Lower lobe of right lung (tissue), 2 donors: ENCODE measurements at regions not wholly inside any gene's neighbourhood (a gene's known extent, or its start where the extent isn't known, plus 50 kb on each side); places are given as distances from the start of the nearest gene placed in this dataset.
"Not testable (repeated sequence)": the region's sequence is repeated elsewhere in the genome, so short reads cannot be mapped to it uniquely, and the experiment has no call there.

Experiments
- ATAC-seq, 2 donors: fragments of 200-7000 bp; cut with Tn5 transposase; one replicate each; pipeline ENCODE4 v1.9.1; 2020 to 2022; ENCODE audit warnings: mild to moderate bottlenecking in 2 of 2, moderate library complexity in 2 of 2
- DNase-seq: peaks from one replicate; pipeline ENCODE4 v3.0.0-alpha.2; 2020
- H3K27ac ChIP-seq: fragments of 200-600 bp; one replicate; pipeline ENCODE4 v1.8.0; 2022
- H3K27me3 ChIP-seq: fragments of 200-600 bp; one replicate; pipeline ENCODE4 v1.8.0; 2022; ENCODE audit warnings: low read depth
- H3K36me3 ChIP-seq: fragments of 200-600 bp; one replicate; pipeline ENCODE4 v1.8.0; 2022; ENCODE audit warnings: mild to moderate bottlenecking
- H3K4me1 ChIP-seq: fragments of 200-600 bp; one replicate; pipeline ENCODE4 v1.8.0; 2022
- H3K4me3 ChIP-seq: fragments of 200-600 bp; one replicate; pipeline ENCODE4 v1.8.0; 2022; ENCODE audit warnings: mild to moderate bottlenecking
- H3K9me3 ChIP-seq: fragments of 200-600 bp; one replicate; pipeline ENCODE4 v1.8.0; 2022
- intact Hi-C: fragments of 100-400 bp; cut with DNase I; formaldehyde crosslinking; loops from one replicate; pipeline ENCODE4 v1.11.0; 2022
- TF ChIP-seq, protein P1 (sequence below): fragments of 200-600 bp; IDR thresholded peaks from one replicate; pipeline ENCODE4 v1.8.0; 2022; ENCODE audit warnings: antibody characterized with exemption, mild to moderate bottlenecking
- donor health status: DM: no; HTN: yes; CAD: no; lungs with severe emphysema.

DNA sequence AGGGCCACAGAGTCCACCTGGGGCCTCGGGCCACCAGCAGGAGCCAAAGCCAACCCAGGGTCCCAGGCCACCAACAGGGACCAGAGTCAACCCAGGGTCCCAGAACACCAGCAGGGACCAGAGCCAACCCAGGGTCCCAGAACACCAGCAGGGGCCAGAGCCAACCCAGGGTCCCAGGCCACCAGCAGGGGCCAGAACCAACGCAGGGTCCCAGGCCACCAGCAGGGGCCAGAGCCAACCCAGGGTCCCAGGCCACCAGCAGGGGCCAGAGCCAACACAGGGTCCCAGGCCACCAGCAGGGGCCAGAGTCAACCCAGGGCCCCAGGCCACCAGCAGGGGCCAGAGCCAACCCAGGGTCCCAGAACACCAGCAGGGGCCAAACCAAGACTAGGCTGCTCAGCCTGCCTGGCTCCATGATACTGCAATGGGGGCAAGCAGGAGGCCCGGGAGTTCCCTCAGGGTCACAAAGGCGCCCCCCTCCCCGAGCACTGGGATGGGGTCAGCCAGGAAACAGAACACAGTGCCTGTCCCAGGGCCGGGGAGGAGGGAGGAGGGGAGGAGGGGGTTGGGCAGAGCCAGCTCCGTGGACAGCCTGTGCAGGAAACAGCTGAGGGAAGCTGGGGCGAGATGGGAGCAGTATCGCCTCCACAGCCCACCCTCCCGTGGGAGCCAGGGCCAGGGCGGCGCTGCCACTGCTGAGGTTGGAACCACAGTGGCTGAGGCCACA, 62.0 kb upstream of the PRR5 start:
- H3K27ac ChIP-seq: peak overlapping the region; percentile 65

DNA sequence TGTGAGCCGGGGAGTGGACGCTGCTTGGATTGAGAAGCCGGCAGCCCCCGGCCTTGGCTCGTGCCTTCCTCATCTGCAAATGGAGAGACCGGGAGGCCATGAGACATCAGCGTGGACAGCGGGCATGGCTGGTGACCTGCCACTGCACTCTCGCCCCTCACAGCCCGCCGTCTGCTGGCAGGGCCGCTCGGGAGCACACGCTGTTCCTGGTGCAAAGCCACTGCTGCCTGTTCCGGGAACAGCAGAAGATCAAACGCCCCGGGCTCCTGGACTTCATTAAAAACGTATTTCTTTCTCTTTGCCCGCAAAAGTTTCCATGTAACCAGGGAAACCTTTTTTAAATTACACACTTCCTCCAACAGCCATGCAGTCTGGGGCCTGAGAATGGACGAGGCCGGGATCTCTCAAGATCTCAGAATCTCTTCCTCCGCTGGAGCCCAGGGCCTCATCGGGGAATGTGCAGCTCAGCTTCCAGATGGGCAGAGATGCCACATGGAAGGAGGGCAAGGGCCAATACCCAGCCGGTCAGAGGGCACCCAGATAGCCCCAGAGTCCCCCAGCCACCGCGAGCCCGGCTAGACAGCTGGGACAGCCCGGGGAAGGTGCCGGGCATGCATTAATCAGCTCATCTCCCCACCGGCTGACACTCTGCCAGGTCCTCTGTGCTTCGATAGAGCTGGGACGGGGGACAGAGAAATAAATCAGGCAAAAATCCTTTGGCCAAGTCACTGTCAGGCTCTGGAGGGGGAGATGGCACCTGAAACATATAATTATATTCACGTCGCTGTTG, 62.8 kb upstream of the PRR5 start:
- intact Hi-C loops: no loop called here
- TF ChIP-seq, protein P1, sequence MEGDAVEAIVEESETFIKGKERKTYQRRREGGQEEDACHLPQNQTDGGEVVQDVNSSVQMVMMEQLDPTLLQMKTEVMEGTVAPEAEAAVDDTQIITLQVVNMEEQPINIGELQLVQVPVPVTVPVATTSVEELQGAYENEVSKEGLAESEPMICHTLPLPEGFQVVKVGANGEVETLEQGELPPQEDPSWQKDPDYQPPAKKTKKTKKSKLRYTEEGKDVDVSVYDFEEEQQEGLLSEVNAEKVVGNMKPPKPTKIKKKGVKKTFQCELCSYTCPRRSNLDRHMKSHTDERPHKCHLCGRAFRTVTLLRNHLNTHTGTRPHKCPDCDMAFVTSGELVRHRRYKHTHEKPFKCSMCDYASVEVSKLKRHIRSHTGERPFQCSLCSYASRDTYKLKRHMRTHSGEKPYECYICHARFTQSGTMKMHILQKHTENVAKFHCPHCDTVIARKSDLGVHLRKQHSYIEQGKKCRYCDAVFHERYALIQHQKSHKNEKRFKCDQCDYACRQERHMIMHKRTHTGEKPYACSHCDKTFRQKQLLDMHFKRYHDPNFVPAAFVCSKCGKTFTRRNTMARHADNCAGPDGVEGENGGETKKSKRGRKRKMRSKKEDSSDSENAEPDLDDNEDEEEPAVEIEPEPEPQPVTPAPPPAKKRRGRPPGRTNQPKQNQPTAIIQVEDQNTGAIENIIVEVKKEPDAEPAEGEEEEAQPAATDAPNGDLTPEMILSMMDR: no peak
- peak overlapping the region; percentile 65 for H3K27ac ChIP-seq
- H3K4me1 ChIP-seq: no peaks in the 10 kb centered on the region
- peak; percentile 40 for DNase-seq
- peak in 1 of 2 donors; percentile 27 for ATAC-seq
- no peaks in the 10 kb centered on the region for H3K9me3 ChIP-seq
- H3K27me3 ChIP-seq: no peaks in the 10 kb centered on the region
- no peak overlapping the region for H3K4me3 ChIP-seq
- H3K36me3 ChIP-seq: no peaks in the 10 kb centered on the region

More for the DNA sequence above, 62.0 kb upstream of the PRR5 start:
- ATAC-seq (peak; percentile 16 to 35), DNase-seq (peak; percentile 45)
- Histone ChIP-seq H3K9me3 (no peaks in the 10 kb centered on the region), H3K27me3 (no peaks in the 10 kb centered on the region), H3K36me3 (no peaks in the 10 kb centered on the region), H3K4me1 (no peaks in the 10 kb centered on the region), H3K4me3 (no peak overlapping the region)
- intact Hi-C loops: no loop called here
- TF ChIP-seq, protein P1: no peak

DNA sequence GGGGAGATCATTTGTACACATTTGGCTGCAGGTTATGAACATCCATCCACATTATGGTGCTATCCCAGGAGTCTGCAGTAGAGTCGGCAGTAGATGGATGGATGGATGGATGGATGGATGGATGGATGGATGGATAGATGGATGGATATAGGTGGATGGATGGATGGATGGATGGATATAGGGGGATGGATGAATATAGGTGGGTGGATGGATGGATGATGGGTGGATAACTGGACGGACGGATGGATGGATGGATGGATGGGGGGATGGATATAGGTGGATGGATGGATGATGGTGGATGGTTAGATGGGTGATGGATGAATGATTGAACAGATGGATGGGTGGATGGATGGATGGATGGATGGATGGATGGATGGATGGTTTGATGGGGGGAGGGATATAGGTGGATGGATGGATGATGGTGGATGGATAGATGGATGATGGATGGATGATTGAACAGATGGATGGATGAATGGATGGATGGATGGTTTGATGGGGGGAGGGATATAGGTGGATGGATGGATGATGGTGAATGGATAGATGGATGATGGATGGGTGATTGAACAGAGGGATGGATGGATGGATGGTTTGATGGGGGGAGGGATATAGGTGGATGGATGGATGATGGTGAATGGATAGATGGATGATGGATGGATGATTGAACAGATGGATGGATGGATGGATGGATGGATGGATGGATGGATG, 65.3 kb upstream of the PRR5 start:
- DNase-seq, H3K27ac ChIP-seq, H3K4me3 ChIP-seq, H3K9me3 ChIP-seq, H3K36me3 ChIP-seq, H3K27me3 ChIP-seq, intact Hi-C loops, ATAC-seq, H3K4me1 ChIP-seq: not testable (repeated sequence)

DNA sequence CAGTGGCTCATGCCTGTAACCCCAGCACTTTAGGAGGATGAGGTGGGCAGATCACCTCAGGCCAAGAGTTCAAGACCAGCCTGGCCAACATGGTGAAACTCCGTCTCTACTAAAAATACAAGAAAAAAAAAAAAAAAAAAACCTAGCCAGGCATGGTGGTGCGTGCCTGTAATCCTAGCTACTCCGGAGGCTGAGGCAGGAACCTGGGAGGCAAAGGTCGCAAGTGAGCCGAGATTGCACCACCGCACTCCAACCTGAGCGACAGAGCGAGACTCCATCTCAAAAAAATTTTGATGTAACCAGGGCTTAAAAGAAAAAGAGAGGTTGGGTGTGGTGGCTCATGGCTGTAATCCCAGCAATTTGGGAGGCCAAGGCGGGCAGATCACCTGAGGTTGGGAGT, 66.4 kb upstream of the PRR5 start:
- intact Hi-C loops, ATAC-seq, H3K27ac ChIP-seq, H3K4me1 ChIP-seq, H3K36me3 ChIP-seq, H3K9me3 ChIP-seq, H3K27me3 ChIP-seq, H3K4me3 ChIP-seq, DNase-seq: not testable (repeated sequence)

DNA sequence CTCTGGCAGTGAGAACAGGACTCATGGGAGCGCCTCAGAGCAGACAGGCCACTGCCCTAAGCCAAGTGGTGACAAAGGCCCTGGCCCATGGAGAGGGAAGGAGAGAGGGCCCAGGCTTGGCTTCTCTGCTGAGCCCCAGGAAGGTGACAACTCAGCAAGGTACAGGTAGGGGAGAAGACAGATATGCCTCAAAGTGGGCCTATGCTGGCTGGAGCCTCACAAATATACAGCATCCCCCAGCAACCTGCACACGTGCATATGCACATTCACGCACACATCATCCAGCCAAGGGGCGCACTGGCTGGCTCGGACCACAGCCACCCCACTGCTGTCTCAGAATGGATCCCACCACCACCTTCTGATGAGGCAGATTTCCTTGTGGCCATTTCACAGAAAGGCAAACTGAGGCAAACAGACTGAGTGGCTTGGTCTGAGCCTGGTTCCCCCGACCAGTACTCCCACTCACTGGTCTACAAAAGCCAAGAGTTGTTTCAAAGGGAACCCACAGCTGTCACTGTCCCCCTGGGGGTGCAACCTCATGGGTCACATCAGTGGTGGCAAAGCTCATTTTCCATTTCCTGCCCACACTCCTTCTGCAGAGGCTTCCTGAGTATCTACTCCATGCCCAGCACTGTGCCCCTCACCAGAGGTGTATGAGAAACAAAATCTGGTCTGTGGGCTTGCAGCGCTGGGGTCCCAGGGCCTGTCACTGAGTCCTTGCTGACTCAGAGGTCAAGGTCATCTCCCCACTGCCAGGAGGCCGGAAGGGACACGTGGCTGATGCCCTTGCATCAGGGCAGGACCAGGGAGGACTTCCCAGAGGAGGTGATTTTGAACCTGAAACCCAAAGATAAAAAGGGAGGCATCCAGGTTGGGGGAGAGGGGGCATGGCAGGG, 67.3 kb upstream of the PRR5 start:
- Histone ChIP-seq H3K36me3 (no peaks in the 10 kb centered on the region), H3K4me3 (no peak overlapping the region), H3K27me3 (no peaks in the 10 kb centered on the region), H3K9me3 (no peaks in the 10 kb centered on the region), H3K4me1 (no peaks in the 10 kb centered on the region), H3K27ac (no peak overlapping the region)
- ATAC-seq: no peak
- TF ChIP-seq, protein P1: no peak
- DNase-seq: no peak
- intact Hi-C loops: no loop called here

DNA sequence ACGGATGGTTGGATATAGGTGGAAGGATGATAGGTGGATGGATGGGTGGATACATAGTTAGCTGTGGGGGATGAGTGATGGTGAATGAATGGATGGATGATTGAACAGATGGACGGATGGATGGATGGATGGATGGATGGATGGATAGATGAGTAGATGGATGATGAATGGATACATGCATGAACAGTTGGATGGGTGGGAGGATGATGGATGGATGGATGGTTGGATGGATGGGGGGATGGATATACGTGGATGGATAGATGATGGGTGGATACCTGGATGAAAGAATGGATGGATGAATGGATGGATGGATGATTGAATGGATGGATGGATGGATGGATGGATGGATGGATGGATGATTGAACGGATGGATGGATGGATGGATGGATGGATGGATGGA, 68.4 kb upstream of the PRR5 start:
- no peak overlapping the region for H3K4me3 ChIP-seq
- no peak overlapping the region for H3K27ac ChIP-seq
- DNase-seq (no peak), ATAC-seq (no peak)
- TF ChIP-seq, protein P1: no peak
- no peaks in the 10 kb centered on the region for H3K9me3 ChIP-seq
- H3K27me3 ChIP-seq: no peaks in the 10 kb centered on the region
- intact Hi-C loops: no loop called here
- no peaks in the 10 kb centered on the region for H3K36me3 ChIP-seq
- H3K4me1 ChIP-seq: no peaks in the 10 kb centered on the region
